ENCODE measurements at regions not wholly inside any gene's neighbourhood (a gene's known extent, or its start where the extent isn't known, plus 50 kb on each side); places are given as distances from the start of the nearest gene placed in this dataset.

- TF ChIP-seq, protein P1, sequence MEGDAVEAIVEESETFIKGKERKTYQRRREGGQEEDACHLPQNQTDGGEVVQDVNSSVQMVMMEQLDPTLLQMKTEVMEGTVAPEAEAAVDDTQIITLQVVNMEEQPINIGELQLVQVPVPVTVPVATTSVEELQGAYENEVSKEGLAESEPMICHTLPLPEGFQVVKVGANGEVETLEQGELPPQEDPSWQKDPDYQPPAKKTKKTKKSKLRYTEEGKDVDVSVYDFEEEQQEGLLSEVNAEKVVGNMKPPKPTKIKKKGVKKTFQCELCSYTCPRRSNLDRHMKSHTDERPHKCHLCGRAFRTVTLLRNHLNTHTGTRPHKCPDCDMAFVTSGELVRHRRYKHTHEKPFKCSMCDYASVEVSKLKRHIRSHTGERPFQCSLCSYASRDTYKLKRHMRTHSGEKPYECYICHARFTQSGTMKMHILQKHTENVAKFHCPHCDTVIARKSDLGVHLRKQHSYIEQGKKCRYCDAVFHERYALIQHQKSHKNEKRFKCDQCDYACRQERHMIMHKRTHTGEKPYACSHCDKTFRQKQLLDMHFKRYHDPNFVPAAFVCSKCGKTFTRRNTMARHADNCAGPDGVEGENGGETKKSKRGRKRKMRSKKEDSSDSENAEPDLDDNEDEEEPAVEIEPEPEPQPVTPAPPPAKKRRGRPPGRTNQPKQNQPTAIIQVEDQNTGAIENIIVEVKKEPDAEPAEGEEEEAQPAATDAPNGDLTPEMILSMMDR (IDR thresholded peaks at IDR 0.05; ENCODE audit: extremely low read depth in 1 of 2, insufficient read depth in 1 of 2, low read depth in 1 of 2, low read length in 2 of 2), result no peak
- TF ChIP-seq POLR2A (IDR thresholded peaks at IDR 0.05; ENCODE audit: low read depth, low read length), result no peak
- no peak for TF ChIP-seq POLR2AphosphoS5 (IDR thresholded peaks at IDR 0.05; ENCODE audit: insufficient read depth, low read depth, low read length)
- no peak for TF ChIP-seq EZH2 (IDR thresholded peaks at IDR 0.05; ENCODE audit: borderline replicate concordance, low read depth, low read length, severe bottlenecking)
- no peak for TF ChIP-seq MAX (IDR thresholded peaks at IDR 0.05; ENCODE audit: insufficient read depth, insufficient read length)
- TF ChIP-seq FOS (IDR thresholded peaks at IDR 0.05; ENCODE audit: borderline replicate concordance, insufficient read depth, low read length), result no peak
- TF ChIP-seq JUN (IDR thresholded peaks at IDR 0.05; ENCODE audit: borderline replicate concordance, insufficient read depth, insufficient read length, low read depth), result no peak
- no peak for TF ChIP-seq GATA2 (IDR thresholded peaks at IDR 0.05; ENCODE audit: insufficient read depth, insufficient read length, low read depth, low read length)
Observed at GRCh38 chr21:28421716-28422524, 570.8 kb downstream of the LTN1 start.
